PFSK-1 (cell line): ENCODE measurements at regions not wholly inside any gene's neighbourhood (a gene's known extent, or its start where the extent isn't known, plus 50 kb on each side); places are given as distances from the start of the nearest gene placed in this dataset.

Experiments used
- POLR2AphosphoS5 ChIP-seq: IDR thresholded peaks from 2 replicates; pipeline ENCODE4 v1.6.1; 2012; ENCODE audit warnings: low read depth, mild to moderate bottlenecking, control low read depth, low read length, moderate library complexity
- REST ChIP-seq, 2 experiments: IDR thresholded peaks; 2 replicates each; pipeline versions ENCODE4 v1.6.1 to v1.8.0; 2011 to 2012; ENCODE audit warnings: low read depth in 2 of 2, low read length in 2 of 2, control low read depth in 1 of 2, inconsistent platforms in 1 of 2, mild to moderate bottlenecking in 1 of 2, moderate library complexity in 1 of 2; ENCODE audit not compliant: insufficient read depth in 1 of 2
- SIN3A ChIP-seq: IDR thresholded peaks from 2 replicates; pipeline ENCODE4 v1.6.1; 2012; ENCODE audit warnings: mild to moderate bottlenecking, low read length, moderate library complexity, borderline replicate concordance; ENCODE audit not compliant: insufficient read depth
- TAF1 ChIP-seq: IDR thresholded peaks from 2 replicates; pipeline ENCODE4 v1.6.1; 2012; ENCODE audit warnings: low read length, control low read depth, borderline replicate concordance; ENCODE audit not compliant: insufficient read depth

- no peak for TF ChIP-seq POLR2AphosphoS5
- TF ChIP-seq SIN3A, result no peak
- no peak for TF ChIP-seq TAF1
- TF ChIP-seq REST (IDR thresholded peaks at IDR 0.05; ENCODE audit: insufficient read depth in 1 of 2, low read depth in 2 of 2, low read length in 2 of 2), result no peak
Observed at GRCh38 chr20:4322499-4322898, 73.4 kb upstream of the ADRA1D start.
